ENCODE measurements at regions not wholly inside any gene's neighbourhood (a gene's known extent, or its start where the extent isn't known, plus 50 kb on each side); places are given as distances from the start of the nearest gene placed in this dataset.
A peak's percentile ranks its signal among the peaks of the same experiment; 100 is the strongest.
"Not testable (repeated sequence)": the region's sequence is repeated elsewhere in the genome, so short reads cannot be mapped to it uniquely, and the experiment has no call there.

- no peak for DNase-seq
Measured at GRCh38 chr17:71516149-71516548, 604.7 kb upstream of the SOX9 start.

GRCh38 chr17:71519285-71519684 is 601.5 kb upstream of the SOX9 start:
- DNase-seq: no peak

- DNase-seq: no peak
Measured at GRCh38 chr17:71521724-71522123, 599.1 kb upstream of the SOX9 start.

DNA sequence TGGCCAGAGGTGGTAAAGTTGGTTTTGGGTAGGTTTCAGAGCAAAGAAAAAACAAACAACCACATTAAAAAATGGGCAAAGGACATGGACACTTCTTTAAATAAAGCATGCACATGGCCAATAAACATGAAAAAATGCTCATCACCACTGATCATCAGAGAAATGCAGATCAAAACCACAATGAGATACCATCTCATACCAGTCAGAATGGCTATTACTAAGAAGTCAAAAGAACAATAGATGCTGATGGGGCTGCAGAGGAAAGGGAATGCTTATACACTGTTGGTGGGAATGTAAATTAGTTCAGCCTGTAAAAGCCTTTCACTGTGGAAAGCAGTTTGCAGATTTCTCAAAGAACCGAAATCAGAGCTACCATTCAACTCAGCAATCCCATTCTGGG is 598.4 kb upstream of the SOX9 start:
- DNase-seq: no peak

DNA sequence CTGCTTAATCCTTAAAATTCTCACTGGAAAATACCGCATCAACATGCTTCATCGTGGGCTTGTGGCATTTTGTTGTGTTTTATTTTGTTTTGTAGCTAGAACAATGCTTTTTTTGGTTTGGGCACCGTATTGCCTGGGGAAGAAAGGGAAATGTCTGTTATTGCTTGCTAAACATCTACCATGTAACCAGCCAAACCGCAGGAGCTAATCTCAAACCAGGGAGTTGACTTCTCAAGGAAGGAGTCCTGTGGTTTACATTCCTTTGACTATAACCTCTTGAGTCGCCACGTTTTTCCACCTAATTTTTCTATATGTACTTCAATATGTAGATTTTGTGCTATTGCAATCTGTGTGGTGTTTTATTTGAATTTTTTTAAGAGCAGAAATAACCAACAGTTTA is 593.5 kb upstream of the SOX9 start:
- no peak for DNase-seq

DNA sequence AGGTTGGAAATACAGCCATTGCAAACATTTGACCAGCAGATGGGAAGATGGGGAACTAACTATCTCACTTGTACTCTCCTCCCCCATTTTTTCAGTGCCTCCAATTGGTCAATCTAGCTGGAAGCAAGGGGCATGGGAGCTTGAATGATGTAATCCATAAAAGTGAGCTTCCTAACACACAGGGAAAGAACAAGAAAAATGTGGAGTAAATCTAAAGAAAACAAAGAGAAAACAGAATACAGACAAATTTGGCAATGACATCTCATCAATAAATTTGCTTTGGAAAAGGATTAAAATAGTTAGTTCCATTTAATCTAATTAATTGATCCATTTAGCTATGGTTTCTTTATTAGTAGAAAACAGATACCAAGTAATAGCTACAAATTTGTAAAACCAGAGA is 592.6 kb upstream of the SOX9 start:
- no peak for DNase-seq

DNA sequence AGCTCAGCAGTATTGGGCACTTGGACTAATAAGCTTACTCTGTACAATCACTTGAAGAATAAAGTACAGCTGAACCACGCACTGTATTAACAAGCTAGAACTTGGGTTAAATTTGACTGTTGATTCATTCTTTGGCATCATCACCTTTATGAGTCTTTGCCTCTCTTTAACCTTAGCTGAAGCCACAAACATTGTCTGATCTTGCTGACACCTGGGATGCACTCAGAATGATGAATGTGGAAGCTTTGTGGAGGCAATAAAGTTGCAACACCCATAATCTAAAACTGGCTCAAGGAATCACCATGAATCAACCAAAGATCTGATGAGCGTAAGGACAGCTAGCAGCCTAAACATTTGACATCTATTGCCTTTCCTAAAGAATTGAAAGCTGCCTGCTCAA is 590.6 kb upstream of the SOX9 start:
- DNase-seq: no peak

- no peak for DNase-seq
Measured at GRCh38 chr17:71535321-71535720, 585.5 kb upstream of the SOX9 start.

- DNase-seq: no peak
Measured at GRCh38 chr17:71546419-71546818, 574.4 kb upstream of the SOX9 start.

GRCh38 chr17:71547904-71548303 is 572.9 kb upstream of the SOX9 start:
- DNase-seq: no peak

- DNase-seq: no peak
Measured at GRCh38 chr17:71548540-71549190, 572.2 kb upstream of the SOX9 start.

- no peak for DNase-seq
Measured at GRCh38 chr17:71550675-71551074, 570.1 kb upstream of the SOX9 start.

DNA sequence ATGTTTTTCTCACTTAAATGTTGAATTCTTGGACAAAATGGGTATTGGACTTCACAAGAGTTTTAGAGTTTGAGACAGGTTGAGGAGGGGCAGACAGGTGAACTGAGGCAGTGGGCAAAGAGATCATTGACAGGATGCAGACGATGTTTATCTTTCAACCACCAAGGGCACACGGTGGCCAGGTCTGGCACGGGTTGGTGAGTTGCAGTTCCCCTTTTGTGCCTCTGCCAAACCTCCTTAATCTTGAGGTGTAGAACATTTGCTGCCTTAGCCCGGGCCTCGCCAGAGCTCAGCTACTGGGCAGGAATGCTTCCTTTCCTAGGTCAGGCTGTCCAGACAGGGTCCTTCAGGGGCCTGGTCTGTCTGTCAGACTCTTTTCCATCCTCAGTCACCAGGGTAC is 567.4 kb upstream of the SOX9 start:
- DNase-seq: no peak

DNA sequence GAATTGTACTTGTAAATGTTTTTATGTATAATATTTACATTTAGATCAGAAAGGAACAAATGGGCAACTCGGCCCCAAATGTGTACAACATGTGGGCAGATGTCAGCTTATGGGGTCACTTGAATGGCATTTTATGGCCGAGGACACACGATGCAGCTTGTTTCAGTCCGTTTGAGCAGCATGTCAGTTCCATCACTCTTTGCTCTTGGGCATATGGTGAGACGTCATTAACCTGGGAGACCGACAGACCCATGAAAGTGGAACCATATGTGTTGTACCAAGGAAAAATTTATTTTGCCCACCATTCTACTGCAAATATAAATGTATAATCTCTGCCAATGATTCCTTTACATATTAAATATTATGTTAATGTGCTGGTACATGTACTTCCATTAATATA is 561.9 kb upstream of the SOX9 start:
- DNase-seq: peak; percentile 66

DNA sequence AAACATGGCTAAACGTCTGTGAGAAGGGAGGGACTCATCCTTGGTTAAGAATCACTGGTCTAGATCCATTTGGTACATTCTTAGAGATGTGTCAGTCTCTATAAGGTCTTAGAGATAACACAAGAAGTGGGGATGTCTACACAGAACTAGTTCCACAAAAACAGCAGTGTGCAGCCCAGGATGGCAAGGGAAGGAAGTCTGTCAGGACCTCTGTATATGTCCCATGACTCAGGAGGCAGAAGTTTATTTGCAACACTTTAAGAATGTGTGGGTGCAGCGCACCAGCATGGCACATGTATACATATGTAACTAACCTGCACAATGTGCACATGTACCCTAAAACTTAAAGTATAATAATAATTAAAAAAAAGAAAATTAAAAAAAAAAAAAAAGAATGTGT is 548.5 kb upstream of the SOX9 start:
- no peak for DNase-seq

- DNase-seq: no peak
Measured at GRCh38 chr17:71578446-71578845, 542.4 kb upstream of the SOX9 start.

GRCh38 chr17:71580220-71580619 is 540.6 kb upstream of the SOX9 start:
- no peak for DNase-seq

GRCh38 chr17:71585540-71585939 is 535.3 kb upstream of the SOX9 start:
- DNase-seq: no peak

DNA sequence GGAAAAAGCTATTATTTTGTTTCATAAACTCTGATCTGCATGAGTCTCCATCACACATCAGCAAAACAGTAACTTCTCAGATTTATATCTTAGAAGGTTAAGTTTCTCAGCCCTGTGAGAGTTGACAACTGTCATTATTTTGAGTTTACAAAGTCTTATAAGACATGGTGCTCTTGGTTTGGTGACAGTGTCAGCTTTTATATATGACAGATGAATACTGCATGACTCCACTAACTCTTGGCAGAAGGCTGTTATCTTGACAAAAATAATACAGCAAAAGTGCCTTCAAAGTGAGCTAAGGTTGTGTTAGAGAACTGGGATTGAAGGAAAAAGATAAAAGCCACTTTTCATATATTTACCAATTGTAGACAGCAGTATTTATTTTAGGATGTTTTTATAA is 528.4 kb upstream of the SOX9 start:
- DNase-seq: no peak

DNA sequence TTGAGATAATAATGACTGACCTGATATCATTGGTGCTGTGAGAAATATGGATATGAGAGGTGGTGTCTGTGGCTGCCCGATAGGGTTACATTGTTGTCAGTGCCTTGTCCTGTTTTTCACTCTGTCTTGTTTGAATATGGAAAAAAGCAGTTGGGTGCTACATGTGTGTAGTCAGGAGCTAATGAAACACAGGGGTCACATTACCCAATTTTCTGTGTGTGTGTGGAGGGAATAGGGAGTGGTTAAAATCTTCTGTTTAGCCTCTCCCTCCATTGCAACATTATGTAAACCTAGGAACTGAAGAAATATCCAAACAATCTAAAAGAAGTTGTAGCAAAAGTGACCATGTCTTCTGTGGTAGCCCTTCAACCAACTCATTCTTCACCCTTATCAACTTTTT is 527.7 kb upstream of the SOX9 start:
- DNase-seq: no peak

- not testable (repeated sequence) for DNase-seq
Measured at GRCh38 chr17:71599583-71599982, 521.2 kb upstream of the SOX9 start.

GRCh38 chr17:71600137-71600789 is 520.6 kb upstream of the SOX9 start:
- DNase-seq: no peak

GRCh38 chr17:71601894-71602504 is 518.8 kb upstream of the SOX9 start:
- no peak for DNase-seq

- DNase-seq: no peak
Measured at GRCh38 chr17:71613996-71614395, 506.8 kb upstream of the SOX9 start.

DNA sequence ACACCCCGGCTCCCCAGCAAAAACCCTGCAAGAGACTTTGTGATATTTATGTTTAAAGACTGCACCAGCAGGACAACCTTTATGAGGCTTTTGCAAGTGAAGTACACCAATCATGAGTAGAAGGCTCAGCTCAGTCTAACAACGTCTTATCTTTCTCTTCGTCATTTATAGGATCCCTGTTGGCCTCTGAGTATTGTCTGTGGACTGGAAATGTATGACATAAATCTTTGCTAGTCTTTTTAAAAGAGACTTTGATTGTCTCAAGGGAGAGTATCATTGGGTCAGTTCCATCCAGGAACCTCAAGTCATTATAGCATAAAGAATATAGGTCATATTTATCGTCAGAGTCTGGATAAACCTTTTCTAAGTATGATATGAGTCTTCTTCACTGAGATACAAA is 505.0 kb upstream of the SOX9 start:
- DNase-seq: no peak

Measured in NCI-H2227 treated with DMSO at 0.1 percent for 48 hours (cell line).